Liver (tissue), 3 donors: ENCODE measurements at regions not wholly inside any gene's neighbourhood (a gene's known extent, or its start where the extent isn't known, plus 50 kb on each side); places are given as distances from the start of the nearest gene placed in this dataset.

ENCODE experiments used
- EGR1 ChIP-seq, 2 donors: IDR thresholded peaks; 2 replicates each; pipeline ENCODE4 v1.6.1; 2016 to 2018; ENCODE audit warnings: antibody characterized with exemption in 2 of 2, low read depth in 2 of 2
- GABPA ChIP-seq, 2 donors: IDR thresholded peaks in 1 of 2; conservative IDR thresholded peaks in 1 of 2; 2 replicates each; pipeline ENCODE4 v1.6.1; 2016; ENCODE audit warnings: antibody characterized with exemption in 2 of 2, mild to moderate bottlenecking in 1 of 2, moderate library complexity in 1 of 2
- HNF4G ChIP-seq: IDR thresholded peaks from 2 replicates; pipeline ENCODE4 v1.6.1; 2016; ENCODE audit warnings: antibody characterized with exemption
- RAD21 ChIP-seq, 2 donors: IDR thresholded peaks; 2 replicates each; pipeline ENCODE4 v1.6.1; 2016; ENCODE audit warnings: antibody characterized with exemption in 2 of 2, mild to moderate bottlenecking in 2 of 2
- RXRA ChIP-seq, 2 donors: IDR thresholded peaks; 2 replicates each; pipeline ENCODE4 v1.6.1; 2017 to 2018; ENCODE audit warnings: antibody characterized with exemption in 2 of 2, mild to moderate bottlenecking in 1 of 2
- SP1 ChIP-seq: IDR thresholded peaks from 2 replicates; pipeline ENCODE4 v1.6.1; 2018; ENCODE audit warnings: antibody characterized with exemption, mild to moderate bottlenecking
- TAF1 ChIP-seq: conservative IDR thresholded peaks from 2 replicates; pipeline ENCODE4 v1.6.1; 2016; ENCODE audit warnings: antibody characterized with exemption, mild to moderate bottlenecking
- YY1 ChIP-seq: IDR thresholded peaks from 2 replicates; pipeline ENCODE4 v1.6.1; 2016; ENCODE audit warnings: antibody characterized with exemption, mild to moderate bottlenecking
- TF ChIP-seq, protein P1 (sequence below): fragments of 150-350 bp; IDR thresholded peaks from 2 replicates; pipeline ENCODE4 v1.5.1; 2017; ENCODE audit warnings: improper control_type of control experiment, low read depth, low read length; ENCODE audit not compliant: missing input control
- TF ChIP-seq, protein P2 (sequence below): IDR thresholded peaks from 2 replicates; pipeline ENCODE4 v1.6.1; 2016; ENCODE audit warnings: antibody characterized with exemption
- TF ChIP-seq, protein P3 (sequence below): IDR thresholded peaks from 2 replicates; pipeline ENCODE4 v1.6.1; 2016; ENCODE audit warnings: antibody characterized with exemption
- TF ChIP-seq, protein P4 (sequence below): IDR thresholded peaks from 2 replicates; pipeline ENCODE4 v1.6.1; 2016; ENCODE audit warnings: antibody characterized with exemption, mild to moderate bottlenecking
- donor health status: healthy.
- donor health status: healthy.

DNA sequence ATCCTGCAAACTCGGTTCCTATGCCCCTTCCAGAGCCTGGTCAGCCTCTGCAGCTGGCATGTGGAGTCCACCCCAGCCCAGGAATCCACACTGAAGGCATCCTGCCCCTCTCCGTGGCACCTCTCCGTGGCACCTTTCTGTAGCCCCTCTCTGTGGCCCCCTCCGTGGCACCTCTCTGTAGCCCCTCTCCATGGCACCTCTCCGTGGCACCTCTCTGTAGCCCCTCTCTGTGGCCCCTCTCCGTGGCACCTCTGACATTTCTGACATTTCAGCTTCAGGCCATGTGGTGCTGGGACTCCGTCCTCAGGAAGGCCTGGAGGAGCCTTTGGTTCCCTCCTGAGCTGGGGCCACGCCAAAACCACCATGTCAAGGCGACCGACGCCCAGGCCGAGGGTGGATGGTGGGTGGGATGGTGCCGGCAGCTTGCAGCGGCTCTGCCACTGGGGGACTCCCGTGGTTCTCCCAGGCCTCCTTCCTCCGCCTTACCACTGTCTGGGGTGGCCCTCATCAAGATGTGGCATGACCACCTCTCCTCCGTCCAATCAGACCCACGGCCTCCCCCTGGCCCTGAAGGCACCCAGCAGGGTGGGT lies 1518.5 kb downstream of the BRD1 start:
- TF ChIP-seq, protein P1, sequence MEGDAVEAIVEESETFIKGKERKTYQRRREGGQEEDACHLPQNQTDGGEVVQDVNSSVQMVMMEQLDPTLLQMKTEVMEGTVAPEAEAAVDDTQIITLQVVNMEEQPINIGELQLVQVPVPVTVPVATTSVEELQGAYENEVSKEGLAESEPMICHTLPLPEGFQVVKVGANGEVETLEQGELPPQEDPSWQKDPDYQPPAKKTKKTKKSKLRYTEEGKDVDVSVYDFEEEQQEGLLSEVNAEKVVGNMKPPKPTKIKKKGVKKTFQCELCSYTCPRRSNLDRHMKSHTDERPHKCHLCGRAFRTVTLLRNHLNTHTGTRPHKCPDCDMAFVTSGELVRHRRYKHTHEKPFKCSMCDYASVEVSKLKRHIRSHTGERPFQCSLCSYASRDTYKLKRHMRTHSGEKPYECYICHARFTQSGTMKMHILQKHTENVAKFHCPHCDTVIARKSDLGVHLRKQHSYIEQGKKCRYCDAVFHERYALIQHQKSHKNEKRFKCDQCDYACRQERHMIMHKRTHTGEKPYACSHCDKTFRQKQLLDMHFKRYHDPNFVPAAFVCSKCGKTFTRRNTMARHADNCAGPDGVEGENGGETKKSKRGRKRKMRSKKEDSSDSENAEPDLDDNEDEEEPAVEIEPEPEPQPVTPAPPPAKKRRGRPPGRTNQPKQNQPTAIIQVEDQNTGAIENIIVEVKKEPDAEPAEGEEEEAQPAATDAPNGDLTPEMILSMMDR = no peak
- no peak for TF ChIP-seq TAF1
- no peak for TF ChIP-seq RAD21 (IDR thresholded peaks at IDR 0.05)
- no peak for TF ChIP-seq RXRA (IDR thresholded peaks at IDR 0.05)
- no peak for TF ChIP-seq GABPA (IDR thresholded peaks at IDR 0.05 in 1 of 2, conservative IDR thresholded peaks at IDR 0.05 in 1 of 2)
- TF ChIP-seq HNF4G = no peak
- no peak for TF ChIP-seq SP1
- TF ChIP-seq, protein P2, sequence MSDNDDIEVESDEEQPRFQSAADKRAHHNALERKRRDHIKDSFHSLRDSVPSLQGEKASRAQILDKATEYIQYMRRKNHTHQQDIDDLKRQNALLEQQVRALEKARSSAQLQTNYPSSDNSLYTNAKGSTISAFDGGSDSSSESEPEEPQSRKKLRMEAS = no peak
- no peak for TF ChIP-seq YY1
- TF ChIP-seq, protein P3, sequence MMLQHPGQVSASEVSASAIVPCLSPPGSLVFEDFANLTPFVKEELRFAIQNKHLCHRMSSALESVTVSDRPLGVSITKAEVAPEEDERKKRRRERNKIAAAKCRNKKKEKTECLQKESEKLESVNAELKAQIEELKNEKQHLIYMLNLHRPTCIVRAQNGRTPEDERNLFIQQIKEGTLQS = no peak
- TF ChIP-seq EGR1 (IDR thresholded peaks at IDR 0.05; ENCODE audit: low read depth in 2 of 2) = no peak
- TF ChIP-seq, protein P4, sequence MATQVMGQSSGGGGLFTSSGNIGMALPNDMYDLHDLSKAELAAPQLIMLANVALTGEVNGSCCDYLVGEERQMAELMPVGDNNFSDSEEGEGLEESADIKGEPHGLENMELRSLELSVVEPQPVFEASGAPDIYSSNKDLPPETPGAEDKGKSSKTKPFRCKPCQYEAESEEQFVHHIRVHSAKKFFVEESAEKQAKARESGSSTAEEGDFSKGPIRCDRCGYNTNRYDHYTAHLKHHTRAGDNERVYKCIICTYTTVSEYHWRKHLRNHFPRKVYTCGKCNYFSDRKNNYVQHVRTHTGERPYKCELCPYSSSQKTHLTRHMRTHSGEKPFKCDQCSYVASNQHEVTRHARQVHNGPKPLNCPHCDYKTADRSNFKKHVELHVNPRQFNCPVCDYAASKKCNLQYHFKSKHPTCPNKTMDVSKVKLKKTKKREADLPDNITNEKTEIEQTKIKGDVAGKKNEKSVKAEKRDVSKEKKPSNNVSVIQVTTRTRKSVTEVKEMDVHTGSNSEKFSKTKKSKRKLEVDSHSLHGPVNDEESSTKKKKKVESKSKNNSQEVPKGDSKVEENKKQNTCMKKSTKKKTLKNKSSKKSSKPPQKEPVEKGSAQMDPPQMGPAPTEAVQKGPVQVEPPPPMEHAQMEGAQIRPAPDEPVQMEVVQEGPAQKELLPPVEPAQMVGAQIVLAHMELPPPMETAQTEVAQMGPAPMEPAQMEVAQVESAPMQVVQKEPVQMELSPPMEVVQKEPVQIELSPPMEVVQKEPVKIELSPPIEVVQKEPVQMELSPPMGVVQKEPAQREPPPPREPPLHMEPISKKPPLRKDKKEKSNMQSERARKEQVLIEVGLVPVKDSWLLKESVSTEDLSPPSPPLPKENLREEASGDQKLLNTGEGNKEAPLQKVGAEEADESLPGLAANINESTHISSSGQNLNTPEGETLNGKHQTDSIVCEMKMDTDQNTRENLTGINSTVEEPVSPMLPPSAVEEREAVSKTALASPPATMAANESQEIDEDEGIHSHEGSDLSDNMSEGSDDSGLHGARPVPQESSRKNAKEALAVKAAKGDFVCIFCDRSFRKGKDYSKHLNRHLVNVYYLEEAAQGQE = no peak
